ENCODE measurements at regions not wholly inside any gene's neighbourhood (a gene's known extent, or its start where the extent isn't known, plus 50 kb on each side); places are given as distances from the start of the nearest gene placed in this dataset.

DNA sequence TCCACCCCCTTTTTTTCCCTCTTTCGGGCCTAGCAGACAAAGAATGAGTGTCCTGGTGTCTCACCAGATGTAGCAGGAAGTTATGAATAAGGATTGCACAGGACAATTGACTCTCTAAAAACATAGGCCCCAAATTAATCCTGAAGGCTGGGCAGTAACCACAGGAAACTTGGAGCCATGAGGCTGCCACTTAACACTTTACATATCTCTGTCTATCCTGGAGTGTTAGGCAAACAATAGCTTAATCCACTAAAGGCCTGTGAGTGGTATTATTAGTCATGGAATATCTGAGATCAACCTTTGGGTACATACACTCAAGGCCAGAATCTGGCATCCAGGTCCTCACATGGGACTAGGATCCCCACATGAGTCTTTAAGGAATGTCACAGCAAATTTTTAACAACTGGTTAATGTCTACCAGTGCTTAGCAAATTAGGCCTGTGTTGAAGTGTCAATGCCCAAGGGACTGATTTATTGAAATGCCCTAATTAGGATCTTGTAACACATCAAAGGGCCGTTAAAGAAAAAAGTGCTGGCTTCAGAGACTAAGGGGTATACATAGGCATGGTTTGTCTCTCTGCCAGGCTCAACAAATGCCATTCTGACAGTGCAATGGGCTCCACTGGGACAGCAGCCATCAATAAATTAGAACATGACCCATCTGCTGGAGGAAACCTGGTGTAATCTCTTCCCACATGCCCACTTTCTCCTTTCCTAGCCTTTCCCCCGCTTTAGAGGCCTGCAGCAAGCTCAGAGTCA lies 196.7 kb upstream of the TBX20 start:
- TF ChIP-seq, protein P1, sequence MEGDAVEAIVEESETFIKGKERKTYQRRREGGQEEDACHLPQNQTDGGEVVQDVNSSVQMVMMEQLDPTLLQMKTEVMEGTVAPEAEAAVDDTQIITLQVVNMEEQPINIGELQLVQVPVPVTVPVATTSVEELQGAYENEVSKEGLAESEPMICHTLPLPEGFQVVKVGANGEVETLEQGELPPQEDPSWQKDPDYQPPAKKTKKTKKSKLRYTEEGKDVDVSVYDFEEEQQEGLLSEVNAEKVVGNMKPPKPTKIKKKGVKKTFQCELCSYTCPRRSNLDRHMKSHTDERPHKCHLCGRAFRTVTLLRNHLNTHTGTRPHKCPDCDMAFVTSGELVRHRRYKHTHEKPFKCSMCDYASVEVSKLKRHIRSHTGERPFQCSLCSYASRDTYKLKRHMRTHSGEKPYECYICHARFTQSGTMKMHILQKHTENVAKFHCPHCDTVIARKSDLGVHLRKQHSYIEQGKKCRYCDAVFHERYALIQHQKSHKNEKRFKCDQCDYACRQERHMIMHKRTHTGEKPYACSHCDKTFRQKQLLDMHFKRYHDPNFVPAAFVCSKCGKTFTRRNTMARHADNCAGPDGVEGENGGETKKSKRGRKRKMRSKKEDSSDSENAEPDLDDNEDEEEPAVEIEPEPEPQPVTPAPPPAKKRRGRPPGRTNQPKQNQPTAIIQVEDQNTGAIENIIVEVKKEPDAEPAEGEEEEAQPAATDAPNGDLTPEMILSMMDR (IDR thresholded peaks at IDR 0.05 in 4 of 5, conservative IDR thresholded peaks at IDR 0.05 in 1 of 5): no peak
- TF ChIP-seq POLR2A (IDR thresholded peaks at IDR 0.05): no peak

Data from gastrocnemius medialis (tissue), 4 donors.